ENCODE measurements at regions not wholly inside any gene's neighbourhood (a gene's known extent, or its start where the extent isn't known, plus 50 kb on each side); places are given as distances from the start of the nearest gene placed in this dataset.

GRCh38 chr1:68329096-68329835, 96.9 kb upstream of the WLS start:
- TF ChIP-seq YY1 (IDR thresholded peaks at IDR 0.05; ENCODE audit: low read depth) (no peak), TCF12 (IDR thresholded peaks at IDR 0.05; ENCODE audit: low read depth) (no peak), EP300 (IDR thresholded peaks at IDR 0.05; ENCODE audit: borderline replicate concordance) (no peak), CEBPB (IDR thresholded peaks at IDR 0.05) (no peak), TAF1 (IDR thresholded peaks at IDR 0.05; ENCODE audit: low read depth) (no peak), CREB1 (IDR thresholded peaks at IDR 0.05; ENCODE audit: low read depth) (no peak), TEAD4 (IDR thresholded peaks at IDR 0.05) (no peak), NFIC (IDR thresholded peaks at IDR 0.05) (no peak), RAD21 (IDR thresholded peaks at IDR 0.05; ENCODE audit: low read depth) (no peak)
- TF ChIP-seq, protein P1, sequence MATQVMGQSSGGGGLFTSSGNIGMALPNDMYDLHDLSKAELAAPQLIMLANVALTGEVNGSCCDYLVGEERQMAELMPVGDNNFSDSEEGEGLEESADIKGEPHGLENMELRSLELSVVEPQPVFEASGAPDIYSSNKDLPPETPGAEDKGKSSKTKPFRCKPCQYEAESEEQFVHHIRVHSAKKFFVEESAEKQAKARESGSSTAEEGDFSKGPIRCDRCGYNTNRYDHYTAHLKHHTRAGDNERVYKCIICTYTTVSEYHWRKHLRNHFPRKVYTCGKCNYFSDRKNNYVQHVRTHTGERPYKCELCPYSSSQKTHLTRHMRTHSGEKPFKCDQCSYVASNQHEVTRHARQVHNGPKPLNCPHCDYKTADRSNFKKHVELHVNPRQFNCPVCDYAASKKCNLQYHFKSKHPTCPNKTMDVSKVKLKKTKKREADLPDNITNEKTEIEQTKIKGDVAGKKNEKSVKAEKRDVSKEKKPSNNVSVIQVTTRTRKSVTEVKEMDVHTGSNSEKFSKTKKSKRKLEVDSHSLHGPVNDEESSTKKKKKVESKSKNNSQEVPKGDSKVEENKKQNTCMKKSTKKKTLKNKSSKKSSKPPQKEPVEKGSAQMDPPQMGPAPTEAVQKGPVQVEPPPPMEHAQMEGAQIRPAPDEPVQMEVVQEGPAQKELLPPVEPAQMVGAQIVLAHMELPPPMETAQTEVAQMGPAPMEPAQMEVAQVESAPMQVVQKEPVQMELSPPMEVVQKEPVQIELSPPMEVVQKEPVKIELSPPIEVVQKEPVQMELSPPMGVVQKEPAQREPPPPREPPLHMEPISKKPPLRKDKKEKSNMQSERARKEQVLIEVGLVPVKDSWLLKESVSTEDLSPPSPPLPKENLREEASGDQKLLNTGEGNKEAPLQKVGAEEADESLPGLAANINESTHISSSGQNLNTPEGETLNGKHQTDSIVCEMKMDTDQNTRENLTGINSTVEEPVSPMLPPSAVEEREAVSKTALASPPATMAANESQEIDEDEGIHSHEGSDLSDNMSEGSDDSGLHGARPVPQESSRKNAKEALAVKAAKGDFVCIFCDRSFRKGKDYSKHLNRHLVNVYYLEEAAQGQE (IDR thresholded peaks at IDR 0.05; ENCODE audit: low read depth), result no peak
- TF ChIP-seq, protein P2, sequence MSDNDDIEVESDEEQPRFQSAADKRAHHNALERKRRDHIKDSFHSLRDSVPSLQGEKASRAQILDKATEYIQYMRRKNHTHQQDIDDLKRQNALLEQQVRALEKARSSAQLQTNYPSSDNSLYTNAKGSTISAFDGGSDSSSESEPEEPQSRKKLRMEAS (IDR thresholded peaks at IDR 0.05), result no peak

All from Ishikawa (cell line).